Activated T-helper 2 cell treated with anti-CD3 and anti-CD28 coated beads, Interferon-gamma antibody, Interleukin-2, Interleukin-4, amounts not matched to agents 10 μg/mL and 5 μg/mL and 100 μg/mL, durations not matched to agents 14 hours and 24 hours and 36 hours (primary cell): ENCODE measurements at regions not wholly inside any gene's neighbourhood (a gene's known extent, or its start where the extent isn't known, plus 50 kb on each side); places are given as distances from the start of the nearest gene placed in this dataset.
A peak's percentile ranks its signal among the peaks of the same experiment; 100 is the strongest.

Experiments used
- DNase-seq: peaks from one replicate; pipeline ENCODE4 v3.0.0; 2021; ENCODE audit warnings: low spot score
- H3K27ac Mint-ChIP-seq: one replicate; pipeline ENCODE4 v1.8.0; 2021; ENCODE audit warnings: mixed read lengths
- H3K27me3 Mint-ChIP-seq: one replicate; pipeline ENCODE4 v1.8.0; 2021; ENCODE audit warnings: low read depth, mixed read lengths
- H3K36me3 Mint-ChIP-seq: one replicate; pipeline ENCODE4 v1.8.0; 2021; ENCODE audit warnings: low read depth, mixed read lengths
- H3K4me1 Mint-ChIP-seq: one replicate; pipeline ENCODE4 v1.8.0; 2021; ENCODE audit warnings: low read depth, mixed read lengths
- H3K4me3 Mint-ChIP-seq: one replicate; pipeline ENCODE4 v1.8.0; 2021; ENCODE audit warnings: low read depth, mild to moderate bottlenecking, moderate library complexity, mixed read lengths
- H3K9me3 Mint-ChIP-seq: one replicate; pipeline ENCODE4 v1.8.0; 2021; ENCODE audit warnings: mixed read lengths
- intact Hi-C: fragments of 100-400 bp; cut with micrococcal nuclease; formaldehyde crosslinking; loops from one replicate; pipeline ENCODE4 v1.15.1; 2023

DNA sequence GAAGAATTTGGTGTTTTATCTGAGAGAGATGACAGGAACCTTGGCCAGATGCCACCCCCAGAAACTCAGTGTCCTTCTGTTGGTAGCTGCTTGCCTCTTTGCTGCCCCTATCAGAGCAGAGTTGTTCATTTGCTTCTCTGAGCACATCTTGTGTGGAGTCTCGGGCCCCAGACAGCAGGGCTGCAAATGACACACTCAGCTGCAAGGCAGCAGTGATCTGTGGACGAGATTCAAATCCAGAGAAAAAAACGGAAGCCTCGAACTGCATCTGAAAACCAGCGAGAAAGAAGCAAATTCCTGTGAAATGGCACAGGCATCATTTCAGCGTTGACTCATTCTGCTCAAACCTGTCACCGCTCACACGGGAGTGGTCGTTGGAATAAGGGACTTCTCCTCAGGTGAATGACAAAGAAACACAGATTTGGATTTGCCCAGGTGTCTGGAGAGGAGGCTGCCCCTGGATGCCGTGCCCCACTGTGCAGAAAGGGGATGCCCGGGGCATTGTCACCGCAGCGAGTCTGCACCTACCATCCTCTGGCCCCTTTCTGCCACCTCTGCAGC, 144.7 kb downstream of the PFKFB3 start:
- Mint-ChIP-seq H3K27me3 (no peaks in the 10 kb centered on the region), H3K9me3 (peaks cover 16% of the 10 kb centered on the region), H3K36me3 (peaks cover 33% of the 10 kb centered on the region), H3K4me3 (peak overlapping the region; percentile 78), H3K27ac (peak overlapping the region; percentile 96), H3K4me1 (peaks cover 54% of the 10 kb centered on the region)
- intact Hi-C loops, result loop anchor here (2.0 kb wide), 1 partner anchor 57 kb away; no protein-coding TSS in a partner anchor
- DNase-seq, result peak; percentile 28

- Mint-ChIP-seq H3K27ac (peak overlapping the region; percentile 96), H3K27me3 (no peaks in the 10 kb centered on the region), H3K9me3 (peaks cover 16% of the 10 kb centered on the region), H3K36me3 (peaks cover 33% of the 10 kb centered on the region), H3K4me1 (peaks cover 54% of the 10 kb centered on the region), H3K4me3 (peak overlapping the region; percentile 78)
- peak; percentile 67 for DNase-seq
- intact Hi-C loops, result loop anchor here (1.0 to 2.0 kb wide), 3 partner anchors 59 to 146 kb away; partner anchors contain the start of gene PFKFB3
These were observed 145.6 kb downstream of the PFKFB3 start for GRCh38 chr10:6348096-6348874.

- Mint-ChIP-seq H3K27ac (peak overlapping the region; percentile 69), H3K9me3 (peaks cover 13% of the 10 kb centered on the region), H3K4me3 (no peak overlapping the region), H3K27me3 (no peaks in the 10 kb centered on the region), H3K4me1 (peaks cover 49% of the 10 kb centered on the region), H3K36me3 (peaks cover 33% of the 10 kb centered on the region)
- DNase-seq, result no peak
- intact Hi-C loops, result loop anchor here (2.0 kb wide), 1 partner anchor 57 kb away; no protein-coding TSS in a partner anchor
These were observed 147.3 kb downstream of the PFKFB3 start for GRCh38 chr10:6349846-6350535.

- intact Hi-C loops, result no loop called here
- Mint-ChIP-seq H3K27ac (peak overlapping the region; percentile 69), H3K9me3 (peaks cover 14% of the 10 kb centered on the region), H3K4me1 (peaks cover 48% of the 10 kb centered on the region), H3K4me3 (no peak overlapping the region), H3K36me3 (peaks cover 31% of the 10 kb centered on the region), H3K27me3 (no peaks in the 10 kb centered on the region)
- no peak for DNase-seq
These were observed 147.9 kb downstream of the PFKFB3 start for GRCh38 chr10:6350609-6351008.

- peaks cover 31% of the 10 kb centered on the region for H3K36me3 Mint-ChIP-seq
- intact Hi-C loops, result no loop called here
- no peak overlapping the region for H3K27ac Mint-ChIP-seq
- no peak for DNase-seq
- peaks cover 42% of the 10 kb centered on the region for H3K4me1 Mint-ChIP-seq
- peaks cover 20% of the 10 kb centered on the region for H3K9me3 Mint-ChIP-seq
- H3K4me3 Mint-ChIP-seq, result no peak overlapping the region
- no peaks in the 10 kb centered on the region for H3K27me3 Mint-ChIP-seq
These were observed 148.8 kb downstream of the PFKFB3 start for GRCh38 chr10:6351495-6351894.

GRCh38 chr10:6353526-6353925, 150.8 kb downstream of the PFKFB3 start:
- no peak overlapping the region for H3K27ac Mint-ChIP-seq
- peaks cover 22% of the 10 kb centered on the region for H3K4me1 Mint-ChIP-seq
- H3K36me3 Mint-ChIP-seq, result peaks cover 36% of the 10 kb centered on the region

GRCh38 chr10:6354168-6354772, 151.5 kb downstream of the PFKFB3 start:
- Mint-ChIP-seq H3K9me3 (peaks cover 41% of the 10 kb centered on the region), H3K36me3 (peaks cover 40% of the 10 kb centered on the region), H3K27me3 (no peaks in the 10 kb centered on the region), H3K4me3 (no peak overlapping the region), H3K27ac (no peak overlapping the region), H3K4me1 (peaks cover 17% of the 10 kb centered on the region)
- DNase-seq, result no peak
- intact Hi-C loops, result no loop called here

More at GRCh38 chr10:6353526-6353925, 150.8 kb downstream of the PFKFB3 start:
- no peaks in the 10 kb centered on the region for H3K27me3 Mint-ChIP-seq
- peaks cover 36% of the 10 kb centered on the region for H3K9me3 Mint-ChIP-seq
- intact Hi-C loops, result no loop called here
- DNase-seq, result no peak
- no peak overlapping the region for H3K4me3 Mint-ChIP-seq

DNA sequence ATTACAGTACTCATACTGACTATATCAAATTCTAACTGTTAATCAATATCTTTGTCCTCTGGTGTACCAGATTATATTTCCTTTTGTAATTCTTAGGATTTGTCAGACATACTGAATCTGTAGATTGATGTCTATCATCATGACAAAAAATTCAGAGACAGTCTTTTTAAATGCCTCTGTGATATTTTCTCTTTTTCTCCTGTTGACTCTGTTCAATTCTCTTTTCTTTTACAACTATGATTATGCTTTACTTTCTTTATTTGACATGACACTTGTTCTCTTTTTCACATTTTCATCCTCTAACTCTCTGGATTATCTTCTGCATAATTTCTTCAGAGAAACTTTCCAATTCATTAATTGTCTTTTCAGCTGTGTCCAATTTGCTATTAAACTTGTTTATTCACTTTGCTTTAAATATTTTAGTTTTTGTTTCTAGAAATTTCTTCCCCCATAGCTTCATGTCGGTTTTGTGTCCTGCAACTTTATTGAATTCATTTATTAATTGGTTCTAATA, 153.6 kb downstream of the PFKFB3 start:
- Mint-ChIP-seq H3K36me3 (peaks cover 46% of the 10 kb centered on the region), H3K9me3 (peaks cover 55% of the 10 kb centered on the region), H3K27ac (no peak overlapping the region), H3K4me1 (peaks cover 3% of the 10 kb centered on the region), H3K4me3 (no peak overlapping the region), H3K27me3 (no peaks in the 10 kb centered on the region)
- no peak for DNase-seq
- intact Hi-C loops, result no loop called here

GRCh38 chr10:6361869-6362268, 159.1 kb downstream of the PFKFB3 start:
- H3K27me3 Mint-ChIP-seq, result no peaks in the 10 kb centered on the region
- intact Hi-C loops, result no loop called here
- no peak for DNase-seq
- H3K27ac Mint-ChIP-seq, result no peak overlapping the region
- H3K9me3 Mint-ChIP-seq, result peaks cover 44% of the 10 kb centered on the region
- H3K4me1 Mint-ChIP-seq, result no peaks in the 10 kb centered on the region
- H3K4me3 Mint-ChIP-seq, result no peak overlapping the region
- peaks cover 51% of the 10 kb centered on the region for H3K36me3 Mint-ChIP-seq

DNA sequence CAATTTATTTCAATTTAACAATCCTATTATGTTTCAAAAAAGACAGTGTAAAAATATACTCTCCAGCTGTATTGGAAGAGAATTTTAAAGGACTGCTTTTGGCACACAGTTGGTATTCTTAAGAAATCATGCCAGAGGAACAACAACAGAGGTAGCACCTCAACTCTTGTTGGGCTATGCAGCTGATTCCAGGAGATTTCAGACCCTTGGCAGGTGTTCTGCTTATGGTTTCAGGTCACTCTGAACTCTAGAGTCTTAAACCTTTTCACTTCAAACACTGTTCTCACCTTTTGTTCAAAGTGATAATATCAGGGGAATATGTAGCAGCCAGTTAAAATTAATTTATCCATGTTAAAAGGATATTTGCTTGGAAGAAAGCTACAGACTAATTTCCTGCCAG, 160.1 kb downstream of the PFKFB3 start:
- H3K36me3 Mint-ChIP-seq, result peaks cover 48% of the 10 kb centered on the region
- intact Hi-C loops, result no loop called here
- H3K27ac Mint-ChIP-seq, result no peak overlapping the region
- no peak overlapping the region for H3K4me3 Mint-ChIP-seq
- H3K9me3 Mint-ChIP-seq, result peaks cover 39% of the 10 kb centered on the region
- no peaks in the 10 kb centered on the region for H3K27me3 Mint-ChIP-seq
- DNase-seq, result no peak
- no peaks in the 10 kb centered on the region for H3K4me1 Mint-ChIP-seq

- peaks cover 32% of the 10 kb centered on the region for H3K9me3 Mint-ChIP-seq
- DNase-seq, result no peak
- H3K27ac Mint-ChIP-seq, result no peak overlapping the region
- no peaks in the 10 kb centered on the region for H3K4me1 Mint-ChIP-seq
- H3K4me3 Mint-ChIP-seq, result no peak overlapping the region
- H3K27me3 Mint-ChIP-seq, result no peaks in the 10 kb centered on the region
- H3K36me3 Mint-ChIP-seq, result peaks cover 44% of the 10 kb centered on the region
- intact Hi-C loops, result no loop called here
These were observed 160.8 kb downstream of the PFKFB3 start for GRCh38 chr10:6363511-6363910.

- intact Hi-C loops, result no loop called here
- H3K27ac Mint-ChIP-seq, result no peak overlapping the region
These were observed 161.6 kb downstream of the PFKFB3 start for GRCh38 chr10:6364283-6364682.

More at GRCh38 chr10:6364283-6364682, 161.6 kb downstream of the PFKFB3 start:
- DNase-seq, result no peak
- peaks cover 41% of the 10 kb centered on the region for H3K36me3 Mint-ChIP-seq
- no peak overlapping the region for H3K4me3 Mint-ChIP-seq
- no peaks in the 10 kb centered on the region for H3K27me3 Mint-ChIP-seq
- no peaks in the 10 kb centered on the region for H3K4me1 Mint-ChIP-seq
- peaks cover 27% of the 10 kb centered on the region for H3K9me3 Mint-ChIP-seq
